NCI-H510A (cell line): ENCODE measurements at regions not wholly inside any gene's neighbourhood (a gene's known extent, or its start where the extent isn't known, plus 50 kb on each side); places are given as distances from the start of the nearest gene placed in this dataset.
A peak's percentile ranks its signal among the peaks of the same experiment; 100 is the strongest.

ENCODE experiments used
- DNase-seq: peaks from one replicate; lab custom pipeline; 2025; lab: John Stamatoyannopoulos, UW

GRCh38 chr1:38102636-38103035, 56.0 kb upstream of the POU3F1 start:
- no peak for DNase-seq

DNA sequence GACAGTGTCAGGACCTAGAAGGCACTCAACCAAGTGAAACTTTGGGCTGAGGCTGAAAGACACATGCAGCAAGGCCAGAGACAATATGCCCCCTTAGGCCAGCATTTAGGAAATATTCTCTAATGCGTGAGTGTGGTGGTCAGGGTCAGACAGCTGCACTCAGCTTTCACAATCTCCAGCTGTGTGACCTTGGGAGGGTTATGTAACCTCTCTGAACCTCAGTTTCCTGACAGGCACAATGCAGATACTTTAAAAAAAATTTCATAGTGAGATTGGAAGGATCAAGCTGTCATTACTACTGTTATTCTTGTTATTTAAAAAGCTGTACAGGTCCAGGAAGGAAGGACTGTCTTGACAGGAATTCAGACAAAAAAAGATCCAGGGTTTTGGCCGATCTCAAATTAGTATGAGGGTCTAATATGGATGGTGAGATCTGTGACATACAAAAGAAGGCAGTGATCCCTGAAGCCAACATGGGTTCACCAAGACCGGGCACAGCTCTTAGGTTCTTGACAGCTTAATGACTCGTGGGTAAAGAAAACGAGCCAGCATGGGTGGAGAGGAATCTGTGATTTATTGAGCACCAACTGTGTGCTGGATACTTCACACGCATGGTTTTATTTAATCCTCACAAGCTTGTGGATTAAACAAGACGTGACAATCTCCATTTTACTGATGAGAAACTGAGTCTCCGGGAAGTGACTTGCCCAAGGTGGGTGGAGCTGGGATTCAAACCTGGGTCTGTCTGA, 54.6 kb upstream of the POU3F1 start:
- no peak for DNase-seq

DNA sequence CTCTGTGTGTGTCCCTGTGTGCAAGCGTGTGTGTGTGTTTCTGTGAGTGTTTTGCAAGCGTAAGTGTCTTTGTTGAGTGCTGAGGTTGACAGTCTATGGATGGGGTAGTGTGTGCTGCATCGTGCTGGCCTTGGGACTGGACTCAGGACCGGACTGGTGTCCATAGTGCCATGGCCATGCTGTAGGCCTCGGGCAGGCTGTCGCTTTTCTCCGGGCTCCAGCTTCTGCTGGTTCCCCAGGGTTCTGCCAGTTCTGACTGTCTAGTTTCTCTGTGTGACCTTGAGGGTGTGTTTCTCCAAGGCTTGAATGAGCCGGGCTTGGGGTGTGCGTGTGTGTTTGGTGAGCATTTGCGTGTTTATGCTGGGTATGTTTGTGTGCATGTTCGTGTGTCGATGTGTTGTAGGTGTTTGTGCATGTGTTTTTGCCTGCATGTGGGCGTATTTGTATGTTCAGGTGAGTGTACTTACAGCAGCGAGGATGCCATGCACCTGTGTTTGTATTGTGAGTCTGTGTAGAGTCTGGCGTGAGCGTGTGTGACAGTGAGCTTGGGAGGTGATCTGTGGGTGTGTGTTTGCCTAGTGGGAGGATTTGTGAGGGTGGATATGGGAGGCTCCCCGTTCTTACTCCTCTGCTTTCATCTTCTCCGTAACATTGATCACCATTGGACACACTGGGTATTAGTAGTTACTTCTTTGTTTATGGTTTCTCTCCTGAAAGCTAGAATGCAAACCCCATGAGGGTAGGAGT, 51.7 kb upstream of the POU3F1 start:
- DNase-seq, result no peak

GRCh38 chr1:38097284-38097898, 50.8 kb upstream of the POU3F1 start:
- DNase-seq, result peak; percentile 61
